ENCODE measurements at regions not wholly inside any gene's neighbourhood (a gene's known extent, or its start where the extent isn't known, plus 50 kb on each side); places are given as distances from the start of the nearest gene placed in this dataset.

DNA sequence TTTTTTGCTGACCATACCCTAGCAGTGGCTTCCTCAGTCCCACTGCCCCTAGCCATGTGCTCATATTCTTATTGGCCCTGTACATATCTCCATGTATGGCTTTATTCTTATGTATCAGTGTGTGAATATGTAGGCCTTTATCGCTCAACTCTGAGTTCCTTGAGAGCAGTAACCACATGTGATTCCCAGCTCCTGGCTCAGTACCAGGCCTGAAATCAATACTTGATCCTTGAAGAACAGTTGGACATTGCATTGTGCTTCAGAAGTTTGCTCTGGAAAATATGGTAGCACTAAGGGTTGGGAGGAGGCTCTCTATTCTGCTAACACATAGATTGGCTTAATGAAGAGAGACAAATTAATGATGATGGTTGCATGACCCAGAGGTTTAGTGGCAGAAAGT is 118.8 kb upstream of the FERMT1 start:
- ATAC-seq (no peak), DNase-seq (no peak)

GRCh38 chr20:6240059-6240458 is 117.2 kb upstream of the FERMT1 start:
- Histone ChIP-seq H3K4me3 (no peak overlapping the region), H3K36me3 (no peaks in the 10 kb centered on the region), H3K9me3 (no peaks in the 10 kb centered on the region), H3K27ac (no peak overlapping the region), H3K27me3 (no peaks in the 10 kb centered on the region), H3K4me1 (no peaks in the 10 kb centered on the region)
- no peak for ATAC-seq
- TF ChIP-seq CTCF (IDR thresholded peaks at IDR 0.05): no peak
- intact Hi-C loops (cut with DNase I): no loop called here
- DNase-seq: no peak

More for the DNA sequence above, 118.8 kb upstream of the FERMT1 start:
- H3K4me3 ChIP-seq: no peak overlapping the region
- no peaks in the 10 kb centered on the region for H3K36me3 ChIP-seq
- no peak for TF ChIP-seq CTCF (IDR thresholded peaks at IDR 0.05)
- H3K4me1 ChIP-seq: no peaks in the 10 kb centered on the region
- no peak overlapping the region for H3K27ac ChIP-seq
- no peaks in the 10 kb centered on the region for H3K9me3 ChIP-seq
- H3K27me3 ChIP-seq: no peaks in the 10 kb centered on the region
- intact Hi-C loops (cut with DNase I): no loop called here

- Histone ChIP-seq H3K27ac (no peak overlapping the region), H3K36me3 (no peaks in the 10 kb centered on the region), H3K4me1 (no peaks in the 10 kb centered on the region), H3K4me3 (no peak overlapping the region), H3K27me3 (no peaks in the 10 kb centered on the region), H3K9me3 (no peaks in the 10 kb centered on the region)
- intact Hi-C loops (cut with DNase I): no loop called here
- no peak for DNase-seq
- TF ChIP-seq CTCF (IDR thresholded peaks at IDR 0.05): no peak
- no peak for ATAC-seq
Observed at GRCh38 chr20:6238421-6238820, 115.6 kb upstream of the FERMT1 start.

GRCh38 chr20:6235510-6235909 is 112.7 kb upstream of the FERMT1 start:
- DNase-seq (no peak), ATAC-seq (no peak)
- Histone ChIP-seq H3K36me3 (no peaks in the 10 kb centered on the region), H3K9me3 (no peaks in the 10 kb centered on the region), H3K27ac (no peak overlapping the region), H3K27me3 (no peaks in the 10 kb centered on the region), H3K4me1 (no peaks in the 10 kb centered on the region), H3K4me3 (no peak overlapping the region)
- intact Hi-C loops (cut with DNase I): no loop called here
- TF ChIP-seq CTCF (IDR thresholded peaks at IDR 0.05): no peak

GRCh38 chr20:6232436-6232835 is 109.6 kb upstream of the FERMT1 start:
- H3K4me3 ChIP-seq: no peak overlapping the region
- no peaks in the 10 kb centered on the region for H3K4me1 ChIP-seq
- ATAC-seq (no peak), DNase-seq (no peak)
- no peaks in the 10 kb centered on the region for H3K36me3 ChIP-seq
- H3K27me3 ChIP-seq: no peaks in the 10 kb centered on the region
- no peak for TF ChIP-seq CTCF (IDR thresholded peaks at IDR 0.05)
- H3K27ac ChIP-seq: no peak overlapping the region
- intact Hi-C loops (cut with DNase I): no loop called here
- no peaks in the 10 kb centered on the region for H3K9me3 ChIP-seq

DNA sequence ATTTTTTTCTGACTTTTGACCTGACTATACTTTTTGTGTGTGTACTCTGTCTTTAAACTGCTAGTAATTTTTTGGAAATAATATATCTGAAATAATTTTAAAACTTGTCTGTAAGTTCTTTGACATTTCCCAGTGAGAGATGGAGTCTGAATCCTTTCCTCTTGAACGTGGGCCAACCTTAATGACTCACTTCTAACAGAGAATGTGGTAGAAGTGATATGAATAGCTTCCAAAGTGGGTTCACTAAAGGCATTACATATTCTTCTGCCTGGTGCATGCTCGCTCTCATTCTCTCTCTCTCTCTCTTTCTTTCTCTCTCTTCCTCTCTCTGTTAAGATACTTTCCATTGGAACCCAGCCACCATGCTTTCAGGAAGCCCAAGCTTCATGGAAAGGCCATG is 108.7 kb upstream of the FERMT1 start:
- ATAC-seq (no peak), DNase-seq (no peak)
- no peaks in the 10 kb centered on the region for H3K9me3 ChIP-seq
- H3K4me3 ChIP-seq: no peak overlapping the region
- no peak for TF ChIP-seq CTCF (IDR thresholded peaks at IDR 0.05)
- intact Hi-C loops (cut with DNase I): no loop called here
- no peaks in the 10 kb centered on the region for H3K36me3 ChIP-seq
- no peaks in the 10 kb centered on the region for H3K4me1 ChIP-seq
- no peaks in the 10 kb centered on the region for H3K27me3 ChIP-seq
- no peak overlapping the region for H3K27ac ChIP-seq

Measured in upper lobe of right lung (tissue), 1 donor.